ENCODE measurements at regions not wholly inside any gene's neighbourhood (a gene's known extent, or its start where the extent isn't known, plus 50 kb on each side); places are given as distances from the start of the nearest gene placed in this dataset.

DNA sequence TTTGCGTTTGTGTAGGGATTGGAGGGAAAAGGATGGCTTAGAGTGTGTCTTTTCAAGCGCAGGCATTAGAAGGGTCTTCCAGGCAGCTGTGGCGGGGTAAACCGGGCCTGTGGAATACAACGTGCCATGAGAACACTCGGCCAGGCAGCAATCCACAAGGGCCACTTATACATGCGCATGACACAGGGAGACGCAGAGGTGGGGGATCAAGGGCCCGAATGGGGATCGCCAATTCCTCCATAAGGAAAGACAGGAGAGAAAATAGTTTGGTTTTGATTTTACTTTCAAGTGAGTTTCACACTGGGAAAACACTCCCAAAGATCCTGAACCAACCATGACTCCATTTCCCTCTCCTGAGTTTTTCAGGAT is 71.6 kb downstream of the SPRING1 start (continued):
- TF ChIP-seq JUND (IDR thresholded peaks at IDR 0.05) (no peak), ZNF274 (IDR thresholded peaks at IDR 0.05; ENCODE audit: low read depth, low read length) (no peak), FOSL1 (IDR thresholded peaks at IDR 0.05; ENCODE audit: low read depth) (no peak), CBX3 (IDR thresholded peaks at IDR 0.05; ENCODE audit: low read depth) (no peak), EZH2 (IDR thresholded peaks at IDR 0.05) (no peak)
- TF ChIP-seq, protein P1, sequence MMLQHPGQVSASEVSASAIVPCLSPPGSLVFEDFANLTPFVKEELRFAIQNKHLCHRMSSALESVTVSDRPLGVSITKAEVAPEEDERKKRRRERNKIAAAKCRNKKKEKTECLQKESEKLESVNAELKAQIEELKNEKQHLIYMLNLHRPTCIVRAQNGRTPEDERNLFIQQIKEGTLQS (IDR thresholded peaks at IDR 0.05): no peak

DNA sequence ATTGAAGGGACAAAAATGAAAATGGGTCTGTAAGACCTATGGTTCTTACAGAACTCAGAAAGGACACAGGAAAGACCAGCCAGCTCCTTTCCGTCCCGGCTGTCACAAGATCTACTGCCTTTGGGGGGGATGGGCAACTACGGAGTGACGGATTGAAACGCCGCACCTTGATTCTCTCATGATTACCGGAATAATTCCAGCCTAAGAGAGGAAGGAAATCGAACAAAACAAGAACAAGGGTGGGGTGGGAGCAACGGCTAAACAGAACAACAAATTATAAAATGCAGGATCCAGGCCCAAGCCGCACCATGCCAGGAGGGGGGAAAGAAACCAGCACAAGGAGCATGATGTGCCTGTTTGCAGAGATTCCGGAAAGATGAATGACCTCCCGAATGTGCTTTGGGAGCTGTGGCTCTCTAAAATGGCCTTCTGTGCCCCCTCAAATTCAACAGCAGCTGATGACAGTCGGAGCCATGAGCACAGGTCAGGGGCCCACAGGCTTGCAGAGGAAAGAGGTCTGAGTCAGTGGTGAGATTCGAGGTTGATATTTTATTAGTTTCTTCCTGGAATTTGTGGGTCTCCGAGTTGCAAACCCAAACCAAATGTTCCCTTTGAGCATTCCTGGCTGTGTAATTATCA is 72.1 kb downstream of the SPRING1 start:
- ChIA-PET CTCF (no interaction called here), RAD21 (ENCODE audit: low non-redundant PET in 1 of 2, low total read pairs in 2 of 2, uncharacterized antibody in 2 of 2, unreplicated experiment in 2 of 2) (no interaction called here), POLR2A (no interaction called here)
- DNase-seq (ENCODE audit: low read depth, low spot score) (no peak), ATAC-seq (no peak)
- no peaks in the 10 kb centered on the region for H3K36me3 ChIP-seq (ENCODE audit: control insufficient read depth in 1 of 2, insufficient read depth in 2 of 2, low read length in 2 of 2)
- intact Hi-C loops (cut with micrococcal nuclease): no loop called here
- H3K9me3 ChIP-seq (ENCODE audit: control insufficient read depth in 1 of 2, insufficient read depth in 1 of 2, low read depth in 1 of 2, low read length in 2 of 2): no peaks in the 10 kb centered on the region
- no peak overlapping the region for H3K4me2 ChIP-seq (ENCODE audit: low read length)
- no peak overlapping the region for H3K27ac ChIP-seq (ENCODE audit: low read depth, low read length)
- no peaks in the 10 kb centered on the region for H3K27me3 ChIP-seq (ENCODE audit: insufficient read depth, low read length)
- no TSS peak for BruUV-seq (replicated peaks)
- peaks cover 0 to 1% of the 10 kb centered on the region in 2 experiments; a peak in 1 of 4 replicates for H3K4me1 ChIP-seq (ENCODE audit: control insufficient read depth in 1 of 2, insufficient read depth in 2 of 2, low read length in 2 of 2)
- no peaks in the 10 kb centered on the region for H3K9me2 ChIP-seq (ENCODE audit: insufficient read depth)
- no peaks in the 10 kb centered on the region for H4K20me1 ChIP-seq (ENCODE audit: insufficient read depth)
- no peak for TF ChIP-seq POLR2A (IDR thresholded peaks at IDR 0.05; ENCODE audit: borderline replicate concordance, extremely low read depth, insufficient read depth, insufficient read length)
- no peak for TF ChIP-seq POLR2AphosphoS5 (IDR thresholded peaks at IDR 0.05; ENCODE audit: low read depth, low read length)
- TF ChIP-seq SIN3A (IDR thresholded peaks at IDR 0.05; ENCODE audit: low read depth): no peak
- TF ChIP-seq EZH2 (IDR thresholded peaks at IDR 0.05): no peak
- TF ChIP-seq, protein P2, sequence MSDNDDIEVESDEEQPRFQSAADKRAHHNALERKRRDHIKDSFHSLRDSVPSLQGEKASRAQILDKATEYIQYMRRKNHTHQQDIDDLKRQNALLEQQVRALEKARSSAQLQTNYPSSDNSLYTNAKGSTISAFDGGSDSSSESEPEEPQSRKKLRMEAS (IDR thresholded peaks at IDR 0.05): no peak
- TF ChIP-seq EGR1 (IDR thresholded peaks at IDR 0.05; ENCODE audit: low read depth): no peak
- TF ChIP-seq ZFX (IDR thresholded peaks at IDR 0.05): no peak
- H3K9ac ChIP-seq (ENCODE audit: low read length): no peak overlapping the region
- H3K79me2 ChIP-seq (ENCODE audit: insufficient read depth, low read length): no peaks in the 10 kb centered on the region
- H3K4me3 ChIP-seq (replicated peaks in 1 of 2; ENCODE audit: low read depth in 1 of 2, low read length in 2 of 2): no peak overlapping the region
- no peak overlapping the region for H2AFZ ChIP-seq (ENCODE audit: low read depth, low read length, poor library complexity, severe bottlenecking)
